Daoy (cell line): ENCODE measurements at regions not wholly inside any gene's neighbourhood (a gene's known extent, or its start where the extent isn't known, plus 50 kb on each side); places are given as distances from the start of the nearest gene placed in this dataset.
"Not testable (repeated sequence)": the region's sequence is repeated elsewhere in the genome, so short reads cannot be mapped to it uniquely, and the experiment has no call there.

Experiments used
- DNase-seq: peaks from one replicate; pipeline ENCODE4 v3.0.0-alpha.2; 2015; ENCODE audit warnings: low read depth

DNA sequence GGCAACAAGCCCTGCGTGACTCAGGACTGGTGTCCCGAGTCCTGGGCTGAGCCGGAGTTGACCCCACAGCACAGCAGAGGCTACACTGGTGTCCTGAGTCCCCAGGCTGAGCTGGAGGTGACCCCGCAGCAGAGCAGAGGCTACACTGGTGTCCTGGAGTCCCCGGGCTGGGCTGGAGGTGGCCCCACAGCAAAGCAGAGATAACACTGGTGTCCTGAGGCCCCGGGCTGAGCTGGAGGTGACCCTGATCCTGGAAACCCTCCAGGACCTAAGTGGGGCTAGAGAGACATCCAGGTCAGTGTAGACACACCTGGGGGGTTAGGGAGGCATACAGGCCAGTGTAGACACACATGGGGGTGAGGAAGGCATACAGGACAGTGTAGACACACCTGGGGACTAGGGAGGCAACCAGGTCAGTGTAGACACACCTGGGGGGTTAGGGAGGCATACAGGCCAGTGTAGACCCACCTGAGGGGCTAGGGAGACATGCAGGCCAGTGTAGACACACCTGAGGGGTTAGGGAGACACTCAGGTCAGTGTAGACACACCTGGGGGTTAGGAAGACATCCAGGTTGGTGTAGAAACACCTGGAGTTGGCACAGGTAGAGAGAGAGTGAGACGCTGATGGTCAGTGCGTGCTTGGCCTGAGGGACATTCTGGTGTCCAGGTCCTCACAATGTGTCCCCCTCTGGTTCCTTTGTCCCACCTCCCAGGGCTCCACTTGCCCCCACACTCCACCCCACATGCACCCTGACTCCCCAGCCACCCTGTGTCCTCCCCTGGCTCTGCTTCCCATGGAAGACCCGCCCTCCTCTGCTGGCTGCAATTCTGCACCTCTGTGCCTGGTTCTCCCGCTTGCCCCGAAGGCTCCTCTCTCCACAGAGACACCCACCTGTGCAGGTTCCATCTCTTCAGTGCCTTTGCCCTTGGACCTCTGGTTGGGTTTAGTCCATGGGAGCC is 321.6 kb upstream of the SFSWAP start:
- no peak for DNase-seq

DNA sequence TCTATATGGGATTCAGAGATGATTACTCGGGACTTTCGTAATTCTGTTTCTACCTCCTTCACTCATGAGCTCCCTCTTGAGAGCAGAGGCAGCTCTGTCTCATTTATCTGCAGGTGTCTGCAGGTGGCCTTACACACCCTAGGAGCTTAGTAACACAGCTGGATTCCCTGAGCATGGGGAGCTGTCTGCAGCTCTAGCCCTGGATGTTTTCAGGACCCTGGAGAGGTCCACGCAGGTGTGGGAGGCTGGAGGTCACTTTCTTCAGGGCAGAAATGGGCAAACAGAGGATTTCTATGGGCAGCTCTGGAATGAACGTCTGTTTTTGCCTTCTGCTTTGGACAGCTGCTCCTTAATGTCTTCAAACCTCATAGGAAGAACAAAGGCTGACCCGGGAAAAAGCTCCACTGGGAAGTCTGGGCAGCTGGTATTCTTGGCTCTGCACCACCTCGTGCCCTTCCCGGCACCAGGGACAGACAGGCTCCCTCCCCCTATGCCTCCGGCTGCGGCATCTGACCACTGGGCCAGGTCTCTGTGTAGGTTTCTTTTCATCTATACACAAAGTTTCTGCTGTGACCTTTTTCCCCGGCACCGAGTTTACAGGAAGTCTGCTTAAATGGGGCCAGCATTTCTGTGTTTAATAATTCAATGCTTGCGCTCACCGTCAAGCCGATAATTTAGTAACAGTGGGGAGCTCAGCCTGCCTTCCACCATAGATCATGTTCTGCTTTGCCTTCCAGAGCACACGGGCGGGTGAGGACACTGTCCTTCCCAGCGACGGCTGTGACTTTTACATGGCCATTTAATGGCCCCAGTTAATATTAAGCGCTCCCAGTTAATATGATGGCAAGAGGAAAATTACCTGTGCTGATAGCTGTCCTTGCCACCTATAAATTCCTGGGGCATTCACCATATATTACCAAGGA is 320.2 kb upstream of the SFSWAP start:
- DNase-seq = no peak

DNA sequence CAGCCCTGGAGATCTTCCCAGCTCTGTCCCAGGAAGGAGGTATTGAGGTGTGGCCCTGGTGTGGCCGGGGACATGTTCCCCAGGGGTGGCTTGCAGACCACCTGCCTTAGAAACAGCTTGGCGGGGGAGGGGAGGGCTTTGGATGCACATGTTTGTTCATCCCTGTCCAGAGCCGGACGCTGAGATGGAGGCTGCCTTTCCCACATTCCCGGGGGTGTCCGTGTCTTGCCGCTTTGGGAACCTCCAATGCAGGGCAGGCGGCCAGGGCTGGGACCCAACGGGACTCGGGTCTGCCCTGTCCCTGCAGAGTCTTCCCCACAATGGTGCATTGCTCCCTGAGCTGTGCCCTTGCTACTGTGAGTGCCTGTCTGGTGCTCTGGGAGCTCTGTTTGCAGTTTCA is 319.5 kb upstream of the SFSWAP start:
- DNase-seq = no peak

DNA sequence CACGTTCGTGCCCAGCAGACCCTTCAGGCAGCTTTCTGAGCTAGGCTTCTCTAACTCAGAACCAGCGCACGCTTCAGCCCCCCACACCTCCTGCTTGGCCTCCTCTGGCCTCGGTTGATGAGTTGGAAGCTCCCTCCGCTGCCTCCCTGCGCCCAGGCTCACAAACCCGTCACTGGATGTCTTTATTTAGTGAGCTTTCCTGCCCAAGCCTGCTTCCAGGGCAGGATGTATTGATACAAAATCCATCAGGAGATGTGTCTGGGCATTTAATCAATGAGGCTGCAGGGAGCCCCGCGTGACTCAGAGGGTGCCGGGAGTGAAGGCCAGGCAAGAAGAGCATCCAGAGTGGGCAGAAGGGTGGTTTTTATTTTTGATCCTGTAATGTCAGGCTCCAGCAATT is 316.1 kb upstream of the SFSWAP start:
- DNase-seq = not testable (repeated sequence)

DNA sequence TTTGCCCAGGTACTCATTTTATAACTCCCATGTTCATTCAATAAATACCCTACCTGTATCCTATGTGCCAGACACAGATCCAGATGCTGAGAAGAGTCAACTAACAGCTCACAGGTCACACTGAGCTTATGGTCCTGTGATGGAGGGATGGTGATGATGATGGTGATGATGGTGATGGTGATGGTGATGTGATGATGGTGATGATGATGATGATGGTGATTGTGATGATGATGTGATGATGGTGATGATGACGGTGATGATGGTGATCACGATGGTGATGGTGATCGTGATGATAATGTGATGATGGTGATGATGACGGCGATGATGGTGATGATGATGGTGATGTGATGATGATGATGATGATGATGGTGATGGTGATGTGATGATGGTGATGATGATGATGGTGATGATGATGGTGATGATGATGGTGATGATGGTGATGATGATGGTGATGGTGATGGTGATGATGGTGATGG is 315.6 kb upstream of the SFSWAP start:
- DNase-seq = not testable (repeated sequence)

DNA sequence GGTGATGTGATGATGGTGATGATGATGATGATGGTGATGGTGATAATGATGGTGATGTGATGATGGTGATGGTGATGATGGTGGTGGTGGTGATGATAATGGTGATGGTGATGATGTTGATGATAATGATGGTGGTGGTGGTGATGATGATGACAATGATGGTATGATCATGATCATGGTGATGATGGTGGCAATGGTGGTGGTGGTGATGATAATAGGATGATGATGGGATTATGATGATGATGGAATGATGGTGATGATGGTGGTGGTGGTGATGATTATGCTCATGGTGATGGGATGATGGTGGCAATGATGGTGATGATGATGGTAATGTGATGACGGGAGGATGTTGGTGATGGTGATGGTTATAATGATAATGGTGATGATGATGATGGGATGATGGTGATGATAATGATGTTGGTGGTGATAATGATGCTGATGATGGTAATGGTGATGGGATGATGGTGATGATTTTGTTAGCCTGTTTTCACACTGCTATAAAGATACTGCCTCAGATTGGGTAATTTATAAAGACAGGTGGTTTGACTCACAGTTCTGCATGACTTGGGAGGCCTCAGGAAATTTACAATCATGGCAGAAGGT is 314.8 kb upstream of the SFSWAP start:
- no peak for DNase-seq

DNA sequence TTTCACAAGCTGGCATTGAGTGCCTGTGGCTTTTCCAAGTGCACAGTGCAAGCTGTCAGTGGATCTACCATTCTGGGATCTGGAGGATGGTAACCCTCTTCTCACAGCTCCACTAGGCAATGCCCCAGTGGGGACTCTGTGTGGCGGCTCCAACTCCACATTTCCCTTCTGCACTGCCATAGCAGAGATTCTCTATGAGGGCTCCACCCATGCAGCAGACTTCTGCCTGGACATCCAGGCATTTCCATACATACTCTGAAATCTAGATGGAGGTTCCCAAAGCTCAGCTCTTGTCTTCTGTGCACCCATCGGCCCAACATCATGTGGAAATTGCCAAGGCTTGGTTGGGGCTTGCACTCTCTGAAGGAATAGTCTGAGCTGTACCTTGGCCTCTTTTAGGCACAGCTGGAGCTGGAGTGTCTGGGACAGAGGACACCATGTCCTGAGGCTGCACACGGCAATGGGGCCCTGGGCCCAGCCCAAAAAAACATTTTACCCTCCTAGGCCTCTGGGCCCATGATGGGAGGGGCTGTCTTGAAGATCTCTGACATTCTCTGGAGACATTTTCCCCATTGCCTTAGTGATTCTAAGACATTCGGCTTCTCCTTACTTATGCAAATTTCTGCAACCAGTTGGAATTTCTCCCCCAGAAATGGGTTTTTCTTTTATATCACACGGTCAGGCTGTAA is 313.3 kb upstream of the SFSWAP start:
- DNase-seq = no peak

DNA sequence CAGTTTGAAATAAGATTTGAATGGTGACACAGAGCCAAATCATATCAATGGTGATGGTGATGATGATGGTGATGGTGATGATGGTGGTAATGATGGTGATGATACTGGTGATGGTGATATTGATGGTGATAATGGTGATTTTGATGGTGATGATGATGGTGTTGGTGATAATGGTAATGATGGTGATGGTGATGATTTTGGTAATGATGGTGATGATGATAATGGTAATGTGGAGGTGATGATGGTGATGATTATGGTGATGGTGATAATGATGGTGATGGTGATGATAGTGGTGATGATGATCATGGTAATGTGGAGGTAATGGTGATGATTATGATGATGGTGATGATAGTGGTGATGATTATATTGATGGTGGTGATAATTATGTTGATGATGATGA is 311.9 kb upstream of the SFSWAP start:
- DNase-seq = no peak

DNA sequence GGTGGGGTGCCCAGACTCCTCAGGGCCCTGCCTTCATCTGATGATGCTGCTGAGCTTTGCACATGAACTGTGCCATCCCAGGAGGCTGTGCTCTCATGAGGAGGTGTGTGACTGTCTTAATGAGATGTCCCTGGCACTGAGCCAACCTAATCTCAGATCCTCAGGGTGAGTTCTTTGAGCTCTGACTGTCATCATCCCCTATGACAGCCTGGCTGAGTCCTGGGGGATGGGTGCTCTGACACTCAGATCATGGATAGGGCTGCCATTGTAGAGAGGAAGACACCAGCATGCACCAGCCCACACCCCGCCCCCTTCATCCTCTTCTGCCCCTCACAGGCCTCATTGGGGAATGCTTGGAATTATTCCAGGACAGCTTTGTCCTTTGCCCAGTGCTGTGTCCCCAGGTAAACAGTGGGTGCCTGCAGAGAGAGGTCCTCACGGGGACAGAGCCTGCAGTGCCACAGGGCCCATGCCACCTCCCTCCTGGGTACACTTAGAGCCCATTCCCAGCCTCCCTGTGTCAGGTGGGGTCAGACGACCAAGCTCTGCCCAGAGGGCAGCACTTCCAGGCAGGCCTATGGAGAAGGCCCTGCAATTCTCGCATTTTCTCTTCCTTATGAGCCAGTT is 310.1 kb upstream of the SFSWAP start:
- DNase-seq = not testable (repeated sequence)

DNA sequence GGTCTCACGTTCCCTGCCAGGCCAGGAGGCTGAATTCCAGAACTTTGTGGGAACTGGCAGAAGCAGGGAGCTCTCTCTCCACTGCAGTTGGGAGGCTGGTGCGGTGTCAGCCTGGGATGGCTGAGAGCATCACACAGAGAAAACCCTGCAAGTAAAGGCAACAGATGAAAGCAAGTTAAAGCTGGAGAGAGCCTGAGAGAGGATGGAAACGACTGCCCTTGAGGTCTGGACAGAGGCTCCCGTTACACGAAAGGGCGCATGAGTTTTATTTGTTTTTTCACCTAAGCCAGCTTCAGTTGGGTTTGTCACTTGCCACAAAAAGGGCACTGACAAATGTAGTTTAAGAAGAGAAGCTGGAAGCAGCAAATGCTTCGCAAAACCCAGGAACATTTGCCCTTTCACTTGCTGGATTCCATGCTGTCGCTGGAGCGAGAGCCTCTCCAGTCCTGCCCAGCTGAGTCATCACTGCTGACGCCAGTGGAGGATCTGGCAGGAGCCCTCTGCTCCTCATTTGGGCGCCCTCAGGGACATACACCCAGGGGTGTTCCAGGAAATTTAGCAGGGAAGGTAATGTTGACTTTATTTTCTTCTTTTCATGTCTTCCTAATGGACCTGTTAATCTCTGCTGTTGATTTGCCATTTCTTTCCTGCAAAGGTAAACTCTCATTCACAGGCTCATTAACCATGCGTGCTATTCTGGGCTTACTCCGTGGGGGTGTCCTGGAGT is 308.8 kb upstream of the SFSWAP start:
- not testable (repeated sequence) for DNase-seq

DNA sequence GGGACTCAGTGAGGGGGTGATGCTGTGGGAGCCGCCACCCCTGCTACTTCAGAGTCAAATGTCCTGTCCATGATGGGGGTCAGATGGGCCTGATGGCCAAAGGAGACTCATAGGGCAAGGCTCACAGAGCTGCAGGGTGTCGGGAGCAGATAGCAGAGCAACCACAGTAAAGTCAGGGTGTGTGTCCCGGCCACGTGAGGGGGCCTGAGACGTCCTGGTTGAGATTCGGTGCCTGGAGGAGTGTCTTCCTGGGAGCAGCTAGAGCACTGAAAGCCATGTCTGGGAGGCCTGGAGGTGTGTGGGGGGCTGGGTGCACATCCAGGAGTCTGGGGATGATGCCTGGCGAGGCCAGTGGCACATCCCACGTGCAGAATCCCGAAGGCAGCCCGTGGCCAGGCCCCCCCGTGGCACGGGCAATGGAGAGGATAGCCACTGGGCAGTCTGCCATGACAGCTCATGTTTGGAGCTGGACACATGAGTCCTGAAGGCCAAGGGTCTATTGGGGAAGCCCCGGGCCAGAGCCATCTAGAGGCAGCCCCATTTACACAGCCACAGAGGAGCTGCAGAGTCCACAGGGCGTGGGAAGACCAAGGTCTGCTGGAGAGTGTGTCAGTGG is 308.0 kb upstream of the SFSWAP start:
- no peak for DNase-seq

DNA sequence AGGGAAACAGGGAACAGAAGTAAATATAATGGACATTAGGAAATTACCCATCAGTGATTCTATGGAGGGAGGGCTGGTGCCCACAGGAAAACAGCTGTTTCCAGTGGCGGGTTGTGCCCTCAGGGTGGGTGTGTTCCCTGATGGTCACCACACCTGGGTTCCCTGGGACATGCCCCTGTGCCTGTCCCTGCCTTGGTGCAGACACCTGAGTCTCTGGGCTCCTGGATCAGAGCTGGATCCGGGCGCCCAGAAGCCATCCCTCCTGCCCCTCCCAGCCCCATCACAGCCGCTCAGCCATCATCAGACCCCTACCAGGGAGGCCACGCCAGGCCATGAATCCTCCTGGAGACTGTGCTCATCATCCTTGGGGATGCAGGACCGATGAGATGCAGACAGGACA is 307.2 kb upstream of the SFSWAP start:
- DNase-seq = no peak

DNA sequence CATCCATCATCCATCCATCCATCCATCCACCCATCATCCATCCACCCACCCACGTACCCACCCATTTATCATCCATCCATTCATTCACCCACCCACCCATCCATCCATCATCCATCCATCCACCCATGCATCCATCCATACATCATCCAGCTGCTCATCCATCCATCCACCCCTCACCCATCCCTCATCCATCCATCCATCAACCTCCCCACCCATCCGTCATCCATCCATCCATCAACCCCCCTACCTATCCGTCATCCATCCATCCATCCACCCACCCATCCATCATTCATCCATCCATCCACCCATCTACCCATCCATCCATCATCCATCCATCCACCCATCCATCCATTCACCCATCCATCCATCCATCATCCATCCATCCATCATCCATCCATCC is 306.2 kb upstream of the SFSWAP start:
- no peak for DNase-seq

DNA sequence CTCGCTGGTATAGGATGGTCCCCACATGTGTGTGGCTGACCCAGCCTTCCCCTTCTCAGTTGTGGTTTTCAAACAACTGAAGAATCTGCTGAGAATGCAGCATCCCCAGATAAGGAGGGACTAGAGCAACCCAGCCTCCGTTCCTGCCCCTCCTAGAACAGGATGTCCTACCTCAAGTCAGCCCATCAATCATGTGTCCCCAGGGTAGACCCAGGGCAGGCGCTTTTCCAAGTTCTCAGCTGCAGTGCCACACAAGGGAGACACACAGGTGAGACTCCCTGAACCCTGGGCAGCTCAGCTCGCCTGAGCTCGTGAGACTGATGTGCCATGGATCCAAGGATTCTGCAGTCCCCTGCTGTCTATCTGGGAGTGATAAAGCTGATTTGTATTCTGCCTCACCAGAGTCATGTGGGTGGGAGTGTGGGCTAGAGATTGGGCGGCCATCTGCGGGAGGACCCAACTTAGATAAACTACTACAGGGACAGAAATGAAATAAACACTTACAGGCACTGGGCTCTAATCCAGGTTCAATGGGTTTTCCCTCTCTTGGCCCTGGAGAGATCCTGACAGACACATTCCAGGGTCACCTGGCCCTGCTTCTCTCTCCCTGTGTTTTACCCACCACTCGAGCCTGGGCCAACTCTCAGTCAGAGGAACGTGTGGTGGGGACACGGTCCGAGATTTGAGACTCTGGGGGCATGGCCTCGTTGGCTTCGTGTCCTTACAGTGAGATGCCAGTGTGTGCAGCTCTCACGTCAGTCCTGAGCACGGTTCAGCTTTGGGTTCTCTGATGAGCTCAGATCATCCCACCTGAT is 303.5 kb upstream of the SFSWAP start:
- no peak for DNase-seq

DNA sequence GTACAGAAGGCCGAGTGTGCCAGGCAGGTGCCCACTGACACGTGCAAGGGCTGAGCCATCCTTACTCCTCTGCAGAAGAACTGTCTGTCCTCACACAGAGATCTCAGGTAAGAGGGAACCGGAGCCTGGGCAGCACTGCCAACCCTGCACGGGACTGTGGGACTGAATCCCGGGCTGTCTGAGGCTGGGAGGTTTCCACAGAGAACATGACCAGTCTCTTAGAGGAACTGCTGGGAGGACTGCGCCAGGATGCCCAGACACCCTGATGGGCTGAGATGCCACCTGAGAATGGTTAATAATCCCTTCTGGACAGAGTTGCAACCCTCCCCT is 302.9 kb upstream of the SFSWAP start:
- DNase-seq = no peak

DNA sequence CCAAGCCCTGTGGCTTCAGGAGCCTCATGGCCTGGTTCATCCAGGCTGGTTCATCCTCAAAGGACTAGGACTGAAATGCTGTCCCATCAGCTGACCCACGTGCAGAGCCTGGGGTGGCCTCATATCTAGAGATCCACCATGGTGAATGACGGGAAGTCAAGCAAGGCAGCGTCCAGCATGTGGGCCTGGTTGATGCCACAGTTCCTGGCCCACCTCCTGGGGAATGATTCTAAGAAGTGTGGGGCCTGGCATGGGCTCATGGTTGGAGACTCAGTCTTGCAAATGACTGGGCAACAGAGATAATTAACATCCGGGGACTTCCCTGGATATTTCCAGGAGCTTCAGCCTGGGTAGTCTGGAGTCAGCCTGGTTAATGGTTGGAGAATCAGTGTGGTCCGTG is 302.4 kb upstream of the SFSWAP start:
- no peak for DNase-seq

DNA sequence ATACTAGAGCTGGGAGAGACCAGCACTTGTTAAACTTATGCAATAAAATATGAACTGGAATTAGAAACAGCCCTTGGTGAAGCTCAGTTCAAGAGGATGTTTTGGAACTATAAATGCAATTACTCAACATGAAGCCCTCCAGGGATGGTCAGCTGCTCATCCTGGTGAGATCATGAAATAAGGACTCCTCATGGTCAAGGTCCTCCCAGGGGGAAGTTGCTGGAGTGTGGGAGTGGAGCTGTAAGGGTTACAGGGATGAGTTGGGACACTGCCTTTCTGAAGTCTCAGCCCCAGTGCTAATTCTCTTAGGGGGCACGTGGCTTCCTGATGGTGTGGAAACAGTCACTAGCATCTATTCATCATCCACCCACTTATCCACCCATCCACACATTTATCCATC is 301.7 kb upstream of the SFSWAP start:
- DNase-seq = no peak

DNA sequence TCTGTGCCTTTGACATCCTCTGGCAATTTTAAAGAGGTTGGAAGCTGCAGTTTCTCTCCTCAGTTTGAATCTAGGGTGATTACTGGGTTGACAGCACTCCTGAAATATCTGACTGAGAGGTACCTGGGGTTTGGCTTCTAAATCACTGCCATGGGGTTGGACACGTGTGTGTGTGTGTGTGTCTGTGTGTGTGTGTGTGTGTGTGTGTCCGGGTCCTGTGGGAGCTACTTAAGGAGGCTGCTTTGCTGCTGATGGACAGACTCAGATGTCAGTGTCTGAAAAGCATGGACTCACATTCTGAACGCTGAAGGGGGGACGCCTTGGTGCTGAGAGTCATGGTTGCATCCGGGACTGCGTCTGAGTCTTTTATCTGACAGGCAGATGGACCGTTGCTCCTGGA is 299.1 kb upstream of the SFSWAP start:
- not testable (repeated sequence) for DNase-seq

DNA sequence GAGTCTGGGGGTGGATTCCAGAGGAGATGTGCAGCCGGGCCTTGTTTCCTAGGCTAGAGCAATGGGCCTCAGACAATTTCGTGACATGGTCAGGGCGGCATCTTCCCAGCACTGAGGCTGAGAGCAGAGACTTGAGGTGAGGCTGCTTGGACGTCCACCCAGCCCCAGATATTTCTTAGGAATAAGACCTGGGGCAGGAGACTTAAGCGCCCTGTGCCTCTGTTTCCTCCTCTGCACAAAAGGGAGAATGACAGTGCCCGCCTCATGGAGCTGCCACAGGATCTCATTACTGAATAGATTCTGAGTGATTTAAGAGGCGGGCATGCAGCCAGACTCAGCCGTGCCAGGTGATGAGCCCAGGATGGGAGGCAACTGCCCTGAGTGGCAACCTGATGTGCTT is 297.9 kb upstream of the SFSWAP start:
- no peak for DNase-seq
